Panc1 (cell line): ENCODE measurements at regions not wholly inside any gene's neighbourhood (a gene's known extent, or its start where the extent isn't known, plus 50 kb on each side); places are given as distances from the start of the nearest gene placed in this dataset.
A peak's percentile ranks its signal among the peaks of the same experiment; 100 is the strongest.
"Not testable (repeated sequence)": the region's sequence is repeated elsewhere in the genome, so short reads cannot be mapped to it uniquely, and the experiment has no call there.

Source experiments
- ATAC-seq: fragments of 200-7000 bp; cut with Tn5 transposase; 2 replicates; pipeline ENCODE4 v1.9.1; 2020; ENCODE audit warnings: mild to moderate bottlenecking, moderate library complexity
- BruUV-seq: library from RNA; stranded (reverse); fragments of 400-500 nt; replicated peaks from 2 replicates; lab custom pipeline; 2021; lab: Mats Ljungman, UMichigan
- CTCF ChIA-PET: fragments of 300-600 bp; sonication (Branson Sonifier 250); formaldehyde crosslinking; loops from one replicate; lab custom pipeline; 2022; ENCODE audit warnings: antibody characterized with exemption; lab: Charles Lee
- POLR2A ChIA-PET: fragments of 300-600 bp; sonication (Branson Sonifier 250); formaldehyde crosslinking; loops from one replicate; lab custom pipeline; 2022; ENCODE audit warnings: antibody characterized with exemption; lab: Charles Lee
- DNase-seq: peaks from one replicate; pipeline ENCODE4 v3.0.0-alpha.2; 2010; ENCODE audit warnings: low read depth, low spot score
- H3K27ac ChIP-seq: 2 replicates; pipeline ENCODE4 v1.5.1; 2011; ENCODE audit warnings: mild to moderate bottlenecking, low read length, inconsistent platforms
- H3K27me3 ChIP-seq: fragments of 200-500 bp; sonication (Bioruptor generic); 2 replicates; pipeline ENCODE4 v1.6.0; 2014; ENCODE audit warnings: low read length, inconsistent platforms; ENCODE audit not compliant: control insufficient read depth, insufficient read depth
- H3K36me3 ChIP-seq: fragments of 200-500 bp; sonication (Bioruptor generic); 2 replicates; pipeline ENCODE4 v1.5.1; 2014; ENCODE audit warnings: inconsistent platforms, mild to moderate bottlenecking, low read length, moderate library complexity; ENCODE audit not compliant: control insufficient read depth, insufficient read depth
- H3K4me1 ChIP-seq: 2 replicates; pipeline ENCODE4 v1.5.1; 2011; ENCODE audit warnings: inconsistent platforms, mild to moderate bottlenecking, low read length, moderate library complexity; ENCODE audit not compliant: control insufficient read depth, insufficient read depth
- H3K4me3 ChIP-seq, 2 experiments: 2 replicates each; pipeline ENCODE4 v1.5.1; 2011 to 2012; ENCODE audit warnings: low read depth in 2 of 2, low read length in 2 of 2, mild to moderate bottlenecking in 2 of 2, inconsistent platforms in 1 of 2, moderate library complexity in 1 of 2
- H3K9me3 ChIP-seq: fragments of 200-500 bp; sonication (Bioruptor generic); 2 replicates; pipeline ENCODE4 v1.5.1; 2014; ENCODE audit warnings: low read depth, mild to moderate bottlenecking, inconsistent platforms, low read length, moderate library complexity; ENCODE audit not compliant: control insufficient read depth, insufficient read depth
- in situ Hi-C: cut with HindIII; loops from 2 replicates; pipeline ENCODE4 v1.10.0; 2016; ENCODE audit warnings: low sequenced_read_pairs, low pct_unique_long_range_greater_than_20kb
- intact Hi-C: fragments of 100-400 bp; cut with micrococcal nuclease; formaldehyde crosslinking; loops from one replicate; pipeline ENCODE4 v1.10.0; 2022; ENCODE audit not compliant: unreplicated experiment
- TF ChIP-seq, protein P1 (sequence below): fragments of 450-650 bp; IDR thresholded peaks from 2 replicates; pipeline ENCODE4 v1.5.1; 2017; ENCODE audit warnings: mild to moderate bottlenecking

DNA sequence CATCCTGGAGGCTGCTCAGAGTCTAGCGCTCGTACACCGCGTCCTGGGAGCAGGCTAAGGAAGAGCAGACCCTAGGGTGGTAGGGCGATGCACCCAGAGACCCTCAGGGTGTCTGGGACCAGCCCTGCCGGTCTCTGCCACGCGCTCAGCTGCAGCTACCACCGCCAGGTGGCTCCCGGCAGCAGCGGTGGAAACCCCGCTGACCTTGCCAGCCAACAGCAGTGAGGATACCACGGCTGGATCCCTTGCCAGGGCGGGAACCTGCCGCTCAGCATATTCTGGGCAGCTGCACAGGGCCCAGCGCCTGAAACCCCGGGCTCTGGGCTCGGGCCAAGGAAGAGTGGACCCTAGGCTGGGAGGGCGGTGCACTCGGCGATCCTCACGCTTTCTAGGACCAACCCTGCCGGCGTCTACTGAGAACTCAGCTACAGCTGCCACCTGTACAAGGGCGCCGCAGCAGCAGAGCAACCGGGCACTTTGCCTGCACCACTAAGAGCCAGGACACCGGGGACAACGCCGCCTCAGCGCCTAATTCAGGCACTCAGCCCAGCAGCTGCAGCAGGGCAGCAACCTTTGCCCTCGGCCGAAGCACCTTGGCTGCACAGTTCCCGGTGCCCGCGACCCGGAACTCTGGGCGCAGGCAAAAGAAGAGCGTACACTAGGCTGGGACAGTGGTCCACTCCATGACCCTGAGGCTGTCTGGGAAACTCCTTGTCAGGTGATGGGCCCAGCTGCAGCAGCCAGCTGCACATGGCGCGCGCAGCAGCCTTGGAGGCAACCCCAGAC, 80.8 kb downstream of the POTEB2 start:
- BruUV-seq, in situ Hi-C loops, H3K27me3 ChIP-seq, H3K4me1 ChIP-seq, POLR2A ChIA-PET, ATAC-seq, H3K27ac ChIP-seq, DNase-seq, intact Hi-C loops, H3K9me3 ChIP-seq, H3K36me3 ChIP-seq, CTCF ChIA-PET, H3K4me3 ChIP-seq: not testable (repeated sequence)
- TF ChIP-seq, protein P1, sequence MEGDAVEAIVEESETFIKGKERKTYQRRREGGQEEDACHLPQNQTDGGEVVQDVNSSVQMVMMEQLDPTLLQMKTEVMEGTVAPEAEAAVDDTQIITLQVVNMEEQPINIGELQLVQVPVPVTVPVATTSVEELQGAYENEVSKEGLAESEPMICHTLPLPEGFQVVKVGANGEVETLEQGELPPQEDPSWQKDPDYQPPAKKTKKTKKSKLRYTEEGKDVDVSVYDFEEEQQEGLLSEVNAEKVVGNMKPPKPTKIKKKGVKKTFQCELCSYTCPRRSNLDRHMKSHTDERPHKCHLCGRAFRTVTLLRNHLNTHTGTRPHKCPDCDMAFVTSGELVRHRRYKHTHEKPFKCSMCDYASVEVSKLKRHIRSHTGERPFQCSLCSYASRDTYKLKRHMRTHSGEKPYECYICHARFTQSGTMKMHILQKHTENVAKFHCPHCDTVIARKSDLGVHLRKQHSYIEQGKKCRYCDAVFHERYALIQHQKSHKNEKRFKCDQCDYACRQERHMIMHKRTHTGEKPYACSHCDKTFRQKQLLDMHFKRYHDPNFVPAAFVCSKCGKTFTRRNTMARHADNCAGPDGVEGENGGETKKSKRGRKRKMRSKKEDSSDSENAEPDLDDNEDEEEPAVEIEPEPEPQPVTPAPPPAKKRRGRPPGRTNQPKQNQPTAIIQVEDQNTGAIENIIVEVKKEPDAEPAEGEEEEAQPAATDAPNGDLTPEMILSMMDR: peak; percentile 71

- intact Hi-C loops, H3K9me3 ChIP-seq, in situ Hi-C loops, H3K4me1 ChIP-seq, CTCF ChIA-PET, H3K27me3 ChIP-seq, H3K27ac ChIP-seq, H3K4me3 ChIP-seq, H3K36me3 ChIP-seq, POLR2A ChIA-PET, DNase-seq, BruUV-seq, ATAC-seq: not testable (repeated sequence)
Observed at GRCh38 chr15:20783598-20784184, 82.4 kb downstream of the POTEB2 start.

- BruUV-seq, DNase-seq, intact Hi-C loops, CTCF ChIA-PET, H3K4me3 ChIP-seq, H3K27me3 ChIP-seq, POLR2A ChIA-PET, H3K36me3 ChIP-seq, H3K4me1 ChIP-seq, H3K27ac ChIP-seq, in situ Hi-C loops, H3K9me3 ChIP-seq: not testable (repeated sequence)
- peak; percentile 87 for ATAC-seq
Observed at GRCh38 chr15:20775412-20775811, 90.7 kb downstream of the POTEB2 start.

DNA sequence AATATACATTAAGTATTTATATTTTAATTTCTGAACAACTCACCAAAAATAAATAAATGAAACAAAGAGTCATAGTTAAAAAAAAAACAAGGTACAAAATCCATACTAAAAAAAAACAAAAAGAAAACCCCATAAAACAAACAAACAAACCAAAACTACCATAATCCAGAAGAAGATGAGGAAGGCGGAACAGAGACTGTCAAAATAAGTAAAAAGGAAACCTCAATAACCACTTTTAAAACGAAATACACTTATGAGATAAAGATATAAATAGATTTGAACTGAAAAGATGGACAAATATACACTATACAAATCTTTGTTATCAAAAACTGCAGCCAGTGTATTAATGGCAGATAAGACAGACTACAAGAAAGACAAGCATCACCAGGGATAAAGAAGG, 98.2 kb downstream of the POTEB2 start:
- H3K36me3 ChIP-seq, H3K27me3 ChIP-seq, ATAC-seq, DNase-seq, intact Hi-C loops, CTCF ChIA-PET, POLR2A ChIA-PET, H3K27ac ChIP-seq, in situ Hi-C loops, H3K9me3 ChIP-seq, H3K4me1 ChIP-seq, BruUV-seq, H3K4me3 ChIP-seq: not testable (repeated sequence)

DNA sequence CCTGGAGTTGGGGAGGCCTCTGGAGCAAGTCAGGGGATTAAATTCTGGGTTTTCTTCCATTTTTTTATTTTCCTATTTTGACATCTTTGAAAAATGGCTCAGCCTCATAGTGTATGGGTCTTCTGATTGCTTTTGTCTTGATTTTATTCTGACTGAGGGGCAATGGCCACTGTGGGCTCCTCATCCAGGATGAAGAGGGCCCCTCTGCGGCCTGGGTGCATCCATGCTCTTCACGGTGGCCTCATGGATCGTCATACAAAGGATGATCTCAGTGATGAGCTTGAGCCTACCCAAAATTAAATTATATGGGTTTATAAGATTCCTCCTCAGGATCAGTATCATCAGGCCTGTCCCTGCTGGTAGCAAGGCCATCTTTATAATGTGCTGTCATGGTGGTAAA, 103.7 kb downstream of the POTEB2 start:
- ATAC-seq, H3K9me3 ChIP-seq, H3K27me3 ChIP-seq, CTCF ChIA-PET, H3K4me1 ChIP-seq, BruUV-seq, in situ Hi-C loops, H3K36me3 ChIP-seq, intact Hi-C loops, H3K27ac ChIP-seq, DNase-seq, POLR2A ChIA-PET, H3K4me3 ChIP-seq: not testable (repeated sequence)

- POLR2A ChIA-PET, H3K4me1 ChIP-seq, CTCF ChIA-PET: not testable (repeated sequence)
Observed at GRCh38 chr15:20756440-20756839, 109.7 kb downstream of the POTEB2 start.

More at GRCh38 chr15:20756440-20756839, 109.7 kb downstream of the POTEB2 start:
- H3K36me3 ChIP-seq, DNase-seq, H3K27ac ChIP-seq, H3K27me3 ChIP-seq, in situ Hi-C loops, H3K9me3 ChIP-seq, BruUV-seq, H3K4me3 ChIP-seq, ATAC-seq, intact Hi-C loops: not testable (repeated sequence)
